Neutrophil (primary cell): ENCODE measurements at regions not wholly inside any gene's neighbourhood (a gene's known extent, or its start where the extent isn't known, plus 50 kb on each side); places are given as distances from the start of the nearest gene placed in this dataset.

ENCODE experiments used
- H3K27ac ChIP-seq: fragments of 200-600 bp; sonication (generic); 2 replicates; pipeline ENCODE4 v1.5.1; 2016; ENCODE audit warnings: mild to moderate bottlenecking, moderate library complexity
- H3K27me3 ChIP-seq: fragments of 200-600 bp; sonication (generic); 2 replicates; pipeline ENCODE4 v1.6.0; 2016; ENCODE audit warnings: mild to moderate bottlenecking
- H3K36me3 ChIP-seq: fragments of 200-600 bp; sonication (generic); 2 replicates; pipeline ENCODE4 v1.5.1; 2017
- H3K4me1 ChIP-seq, 2 experiments: fragments of 200-600 bp in 1 of 2; sonication (generic) in 1 of 2; 1 replicate in 1 of 2; 2 replicates in 1 of 2; pipeline versions ENCODE4 v1.5.1 to v1.6.1; 2013 to 2016; ENCODE audit warnings: low read depth in 1 of 2, low read length in 1 of 2, mild to moderate bottlenecking in 1 of 2, moderate library complexity in 1 of 2; ENCODE audit not compliant: control insufficient read depth in 1 of 2, insufficient read depth in 1 of 2
- H3K4me3 ChIP-seq, 2 experiments: fragments of 200-600 bp in 1 of 2; sonication (generic) in 1 of 2; 1 replicate in 1 of 2; 2 replicates in 1 of 2; pipeline ENCODE4 v1.5.1; 2013 to 2016; ENCODE audit warnings: low read depth in 1 of 2, low read length in 1 of 2, mild to moderate bottlenecking in 1 of 2, moderate library complexity in 1 of 2
- H3K9me3 ChIP-seq: fragments of 200-600 bp; sonication (generic); 2 replicates; pipeline ENCODE4 v1.5.1; 2016
- TF ChIP-seq, protein P1 (sequence below): fragments of 200-600 bp; sonication (generic); IDR thresholded peaks from 2 replicates; pipeline ENCODE4 v1.5.1; 2016; ENCODE audit warnings: antibody characterized with exemption

GRCh38 chr20:53795170-53795569 is 201.5 kb upstream of the ZNF217 start:
- no peak overlapping the region for H3K4me3 ChIP-seq
- H3K9me3 ChIP-seq: no peaks in the 10 kb centered on the region
- no peaks in the 10 kb centered on the region for H3K27me3 ChIP-seq
- H3K27ac ChIP-seq: no peak overlapping the region
- TF ChIP-seq, protein P1, sequence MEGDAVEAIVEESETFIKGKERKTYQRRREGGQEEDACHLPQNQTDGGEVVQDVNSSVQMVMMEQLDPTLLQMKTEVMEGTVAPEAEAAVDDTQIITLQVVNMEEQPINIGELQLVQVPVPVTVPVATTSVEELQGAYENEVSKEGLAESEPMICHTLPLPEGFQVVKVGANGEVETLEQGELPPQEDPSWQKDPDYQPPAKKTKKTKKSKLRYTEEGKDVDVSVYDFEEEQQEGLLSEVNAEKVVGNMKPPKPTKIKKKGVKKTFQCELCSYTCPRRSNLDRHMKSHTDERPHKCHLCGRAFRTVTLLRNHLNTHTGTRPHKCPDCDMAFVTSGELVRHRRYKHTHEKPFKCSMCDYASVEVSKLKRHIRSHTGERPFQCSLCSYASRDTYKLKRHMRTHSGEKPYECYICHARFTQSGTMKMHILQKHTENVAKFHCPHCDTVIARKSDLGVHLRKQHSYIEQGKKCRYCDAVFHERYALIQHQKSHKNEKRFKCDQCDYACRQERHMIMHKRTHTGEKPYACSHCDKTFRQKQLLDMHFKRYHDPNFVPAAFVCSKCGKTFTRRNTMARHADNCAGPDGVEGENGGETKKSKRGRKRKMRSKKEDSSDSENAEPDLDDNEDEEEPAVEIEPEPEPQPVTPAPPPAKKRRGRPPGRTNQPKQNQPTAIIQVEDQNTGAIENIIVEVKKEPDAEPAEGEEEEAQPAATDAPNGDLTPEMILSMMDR: no peak
- H3K36me3 ChIP-seq: no peaks in the 10 kb centered on the region
- no peaks in the 10 kb centered on the region for H3K4me1 ChIP-seq

GRCh38 chr20:53794529-53795115 is 201.0 kb upstream of the ZNF217 start:
- Histone ChIP-seq H3K4me1 (no peaks in the 10 kb centered on the region), H3K36me3 (no peaks in the 10 kb centered on the region), H3K27me3 (no peaks in the 10 kb centered on the region), H3K27ac (no peak overlapping the region), H3K9me3 (no peaks in the 10 kb centered on the region), H3K4me3 (no peak overlapping the region)
- TF ChIP-seq, protein P1: no peak

DNA sequence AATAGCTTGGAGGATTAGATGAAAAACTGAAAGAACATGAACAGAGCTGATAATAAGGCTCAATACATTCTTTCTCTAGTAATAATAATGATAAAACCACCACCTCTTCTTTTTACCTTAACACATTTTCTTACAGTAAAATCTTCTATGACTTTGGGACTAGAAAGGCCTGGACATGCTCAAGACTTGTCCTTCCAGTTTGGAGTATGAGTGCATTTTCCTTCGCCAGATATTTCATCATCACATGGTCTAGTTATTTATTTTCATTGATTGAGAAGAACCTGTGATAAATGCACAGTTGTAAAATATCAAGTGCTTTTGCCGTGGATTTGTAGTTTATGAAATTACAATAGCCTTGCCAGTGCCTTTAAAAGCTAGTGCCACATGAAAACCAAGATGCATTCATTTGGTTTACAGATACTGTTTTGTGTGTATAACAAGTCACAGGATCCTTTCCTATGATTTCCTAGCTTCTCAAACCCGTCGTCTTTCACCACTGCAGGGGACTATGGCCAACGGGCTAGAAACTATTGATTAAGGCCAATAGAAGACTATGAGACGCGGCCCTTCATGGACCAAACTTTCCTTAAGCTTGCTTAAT is 200.2 kb upstream of the ZNF217 start:
- H3K36me3 ChIP-seq: no peaks in the 10 kb centered on the region
- no peaks in the 10 kb centered on the region for H3K27me3 ChIP-seq
- H3K9me3 ChIP-seq: no peaks in the 10 kb centered on the region
- TF ChIP-seq, protein P1: no peak
- no peaks in the 10 kb centered on the region for H3K4me1 ChIP-seq
- no peak overlapping the region for H3K4me3 ChIP-seq
- H3K27ac ChIP-seq: no peak overlapping the region

DNA sequence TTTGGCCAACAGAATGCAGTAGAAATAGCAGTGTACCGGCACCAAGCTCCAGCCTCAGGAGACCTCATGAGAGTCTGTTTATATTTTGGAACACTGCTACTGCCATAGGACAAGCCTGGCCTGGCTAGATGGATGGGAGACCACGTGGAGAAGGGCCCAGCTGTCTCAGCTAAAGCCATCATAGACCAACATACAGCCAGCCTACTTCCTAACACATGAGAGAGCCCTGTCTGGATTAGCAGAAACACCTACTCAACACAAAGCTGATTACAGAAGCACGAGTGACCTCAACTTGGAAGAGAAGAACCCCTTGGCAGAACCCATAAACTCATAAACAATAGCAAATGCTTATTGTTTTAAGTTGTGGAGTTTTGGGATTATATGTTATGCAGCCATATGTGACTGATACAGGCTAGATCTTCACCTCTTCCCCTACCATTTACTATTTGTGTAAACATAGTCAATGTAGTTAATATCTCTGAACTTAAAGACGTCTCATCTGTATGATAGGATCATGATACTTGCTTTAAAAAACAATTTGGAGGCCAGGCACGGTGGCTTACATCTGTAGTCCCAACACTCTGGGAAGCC is 199.4 kb upstream of the ZNF217 start:
- Histone ChIP-seq H3K36me3 (no peaks in the 10 kb centered on the region), H3K4me3 (no peak overlapping the region), H3K4me1 (no peaks in the 10 kb centered on the region), H3K27me3 (no peaks in the 10 kb centered on the region), H3K27ac (no peak overlapping the region), H3K9me3 (no peaks in the 10 kb centered on the region)
- TF ChIP-seq, protein P1: no peak

- Histone ChIP-seq H3K9me3 (no peaks in the 10 kb centered on the region), H3K27ac (no peak overlapping the region), H3K27me3 (no peaks in the 10 kb centered on the region), H3K4me1 (peaks cover 13 to 15% of the 10 kb centered on the region in 2 experiments), H3K4me3 (no peak overlapping the region), H3K36me3 (no peaks in the 10 kb centered on the region)
- TF ChIP-seq, protein P1: no peak
These were observed 196.5 kb upstream of the ZNF217 start for GRCh38 chr20:53789989-53790675.
